ENCODE measurements at regions not wholly inside any gene's neighbourhood (a gene's known extent, or its start where the extent isn't known, plus 50 kb on each side); places are given as distances from the start of the nearest gene placed in this dataset.

- no peak for DNase-seq
These were observed 723.9 kb upstream of the ARGLU1 start for GRCh38 chr13:107291875-107292274.

GRCh38 chr13:107289540-107289939, 721.6 kb upstream of the ARGLU1 start:
- DNase-seq: no peak

GRCh38 chr13:107284173-107284572, 716.2 kb upstream of the ARGLU1 start:
- DNase-seq: peak; percentile 5

- no peak for DNase-seq
These were observed 710.0 kb upstream of the ARGLU1 start for GRCh38 chr13:107277911-107278310.

GRCh38 chr13:107276936-107277335, 709.0 kb upstream of the ARGLU1 start:
- no peak for DNase-seq

GRCh38 chr13:107275945-107276614, 708.1 kb upstream of the ARGLU1 start:
- DNase-seq: no peak

- no peak for DNase-seq
These were observed 707.4 kb upstream of the ARGLU1 start for GRCh38 chr13:107275312-107275711.

GRCh38 chr13:107271227-107271626, 703.3 kb upstream of the ARGLU1 start:
- no peak for DNase-seq

- DNase-seq: no peak
These were observed 698.7 kb upstream of the ARGLU1 start for GRCh38 chr13:107266657-107267056.

GRCh38 chr13:107258599-107259187, 690.8 kb upstream of the ARGLU1 start:
- DNase-seq: no peak

- no peak for DNase-seq
These were observed 686.5 kb upstream of the ARGLU1 start for GRCh38 chr13:107254392-107254791.

GRCh38 chr13:107252428-107252827, 684.5 kb upstream of the ARGLU1 start:
- DNase-seq: no peak

GRCh38 chr13:107252021-107252420, 684.1 kb upstream of the ARGLU1 start:
- DNase-seq: no peak

GRCh38 chr13:107251341-107251740, 683.4 kb upstream of the ARGLU1 start:
- no peak for DNase-seq

GRCh38 chr13:107250628-107251027, 682.7 kb upstream of the ARGLU1 start:
- no peak for DNase-seq

- DNase-seq: no peak
These were observed 676.3 kb upstream of the ARGLU1 start for GRCh38 chr13:107244241-107244640.

- no peak for DNase-seq
These were observed 674.2 kb upstream of the ARGLU1 start for GRCh38 chr13:107242138-107242537.

GRCh38 chr13:107241381-107241780, 673.4 kb upstream of the ARGLU1 start:
- DNase-seq: no peak

- no peak for DNase-seq
These were observed 671.3 kb upstream of the ARGLU1 start for GRCh38 chr13:107239213-107239612.

- DNase-seq: no peak
These were observed 670.5 kb upstream of the ARGLU1 start for GRCh38 chr13:107238262-107238981.

- no peak for DNase-seq
These were observed 666.6 kb upstream of the ARGLU1 start for GRCh38 chr13:107234319-107235073.

- no peak for DNase-seq
These were observed 665.6 kb upstream of the ARGLU1 start for GRCh38 chr13:107233541-107233940.

GRCh38 chr13:107231944-107232343, 664.0 kb upstream of the ARGLU1 start:
- DNase-seq: no peak

GRCh38 chr13:107223867-107224266, 655.9 kb upstream of the ARGLU1 start:
- no peak for DNase-seq

All from NCI-H446 treated with DMSO at 0.1 percent for 48 hours (cell line).